ENCODE measurements at regions not wholly inside any gene's neighbourhood (a gene's known extent, or its start where the extent isn't known, plus 50 kb on each side); places are given as distances from the start of the nearest gene placed in this dataset.

DNA sequence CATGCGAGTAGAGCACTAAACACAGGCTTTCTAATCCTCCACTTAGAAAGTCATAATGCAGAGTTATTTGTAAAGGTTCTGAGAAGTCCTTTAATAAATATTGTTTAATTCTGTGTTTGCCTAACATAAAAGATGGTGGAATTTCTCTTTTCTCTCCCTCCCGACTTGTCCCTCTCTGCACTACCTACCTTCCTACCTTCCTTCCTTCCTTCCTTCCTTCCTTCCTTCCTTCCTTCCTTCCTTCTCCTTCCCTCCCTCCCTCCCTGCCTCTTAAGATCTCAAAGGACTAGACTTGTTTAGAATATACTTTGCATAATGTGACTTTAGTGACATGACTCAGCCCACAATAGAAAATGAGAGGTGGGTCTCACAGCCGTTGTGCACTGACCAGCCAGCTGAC lies 156.3 kb upstream of the TAPT1 start:
- DNase-seq (ENCODE audit: low read depth) = no peak
- no peak overlapping the region for H3K4me3 ChIP-seq (ENCODE audit: low read depth, low read length)
- TF ChIP-seq, protein P1, sequence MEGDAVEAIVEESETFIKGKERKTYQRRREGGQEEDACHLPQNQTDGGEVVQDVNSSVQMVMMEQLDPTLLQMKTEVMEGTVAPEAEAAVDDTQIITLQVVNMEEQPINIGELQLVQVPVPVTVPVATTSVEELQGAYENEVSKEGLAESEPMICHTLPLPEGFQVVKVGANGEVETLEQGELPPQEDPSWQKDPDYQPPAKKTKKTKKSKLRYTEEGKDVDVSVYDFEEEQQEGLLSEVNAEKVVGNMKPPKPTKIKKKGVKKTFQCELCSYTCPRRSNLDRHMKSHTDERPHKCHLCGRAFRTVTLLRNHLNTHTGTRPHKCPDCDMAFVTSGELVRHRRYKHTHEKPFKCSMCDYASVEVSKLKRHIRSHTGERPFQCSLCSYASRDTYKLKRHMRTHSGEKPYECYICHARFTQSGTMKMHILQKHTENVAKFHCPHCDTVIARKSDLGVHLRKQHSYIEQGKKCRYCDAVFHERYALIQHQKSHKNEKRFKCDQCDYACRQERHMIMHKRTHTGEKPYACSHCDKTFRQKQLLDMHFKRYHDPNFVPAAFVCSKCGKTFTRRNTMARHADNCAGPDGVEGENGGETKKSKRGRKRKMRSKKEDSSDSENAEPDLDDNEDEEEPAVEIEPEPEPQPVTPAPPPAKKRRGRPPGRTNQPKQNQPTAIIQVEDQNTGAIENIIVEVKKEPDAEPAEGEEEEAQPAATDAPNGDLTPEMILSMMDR (IDR thresholded peaks at IDR 0.05; ENCODE audit: insufficient read depth, low read depth, low read length, missing control alignments) = no peak

- H3K4me3 ChIP-seq (ENCODE audit: low read depth, low read length) = no peak overlapping the region
- no peak for DNase-seq (ENCODE audit: low read depth)
- TF ChIP-seq, protein P1 (IDR thresholded peaks at IDR 0.05; ENCODE audit: insufficient read depth, low read depth, low read length, missing control alignments) = no peak
Observed at GRCh38 chr4:16377887-16378286, 151.6 kb upstream of the TAPT1 start.

- TF ChIP-seq, protein P1 (IDR thresholded peaks at IDR 0.05; ENCODE audit: insufficient read depth, low read depth, low read length, missing control alignments) = no peak
Observed at GRCh38 chr4:16365036-16365569, 138.8 kb upstream of the TAPT1 start.

DNA sequence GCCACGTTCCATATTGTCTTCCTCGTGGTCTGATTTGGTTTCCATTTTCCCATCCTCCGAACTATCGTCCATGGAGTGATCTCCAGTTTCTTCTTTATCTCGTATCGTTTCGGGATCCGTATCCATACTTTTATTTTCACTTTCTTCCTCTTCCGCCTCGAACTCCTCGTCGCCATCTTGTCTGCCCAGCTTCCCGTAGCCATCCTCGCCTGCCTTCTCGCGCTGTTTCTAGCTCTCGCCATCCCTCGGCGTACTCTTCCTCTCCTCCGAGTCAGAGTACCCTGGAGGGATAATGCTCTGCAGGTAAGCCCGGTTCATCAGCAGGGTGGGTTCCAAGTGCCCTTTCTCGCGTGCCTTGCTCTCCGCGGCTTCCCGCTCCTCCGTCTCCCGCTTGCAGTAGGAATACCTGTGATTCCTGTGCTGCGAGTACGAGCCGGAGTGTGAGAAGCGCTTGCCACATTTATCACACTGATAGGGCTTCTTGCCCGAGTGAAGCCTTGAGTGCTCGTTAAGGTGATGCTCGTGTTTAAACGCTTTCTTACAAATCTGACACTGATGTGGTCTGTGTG lies 134.5 kb upstream of the TAPT1 start:
- TF ChIP-seq, protein P1 (IDR thresholded peaks at IDR 0.05; ENCODE audit: insufficient read depth, low read depth, low read length, missing control alignments) = no peak
- DNase-seq (ENCODE audit: low read depth) = no peak
- H3K4me3 ChIP-seq (ENCODE audit: low read depth, low read length) = no peak overlapping the region

More at GRCh38 chr4:16365036-16365569, 138.8 kb upstream of the TAPT1 start:
- H3K4me3 ChIP-seq (ENCODE audit: low read depth, low read length) = no peak overlapping the region
- DNase-seq (ENCODE audit: low read depth) = no peak

- H3K4me3 ChIP-seq (ENCODE audit: low read depth, low read length) = no peak overlapping the region
- TF ChIP-seq, protein P1 (IDR thresholded peaks at IDR 0.05; ENCODE audit: insufficient read depth, low read depth, low read length, missing control alignments) = no peak
- no peak for DNase-seq (ENCODE audit: low read depth)
Observed at GRCh38 chr4:16353165-16353564, 126.9 kb upstream of the TAPT1 start.

DNA sequence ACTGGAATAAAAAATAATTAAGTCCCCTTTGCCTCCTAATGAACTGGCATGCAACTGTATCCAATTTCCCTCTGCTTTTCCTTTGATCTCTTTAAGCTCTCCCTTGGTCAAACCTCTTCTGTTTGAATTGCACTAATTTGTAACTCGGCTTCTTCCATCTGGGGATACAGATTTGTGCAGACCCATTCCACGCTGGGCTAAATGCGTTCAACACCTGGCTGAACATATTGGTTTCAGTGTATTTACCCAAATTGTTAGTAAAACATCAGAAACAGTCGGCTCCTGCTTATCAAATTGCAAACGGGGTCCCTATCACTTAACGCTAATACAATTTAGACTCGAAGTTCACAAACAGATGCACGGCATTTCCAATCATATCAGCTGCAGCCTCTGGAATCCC lies 124.9 kb upstream of the TAPT1 start:
- no peak for DNase-seq (ENCODE audit: low read depth)
- no peak overlapping the region for H3K4me3 ChIP-seq (ENCODE audit: low read depth, low read length)
- TF ChIP-seq, protein P1 (IDR thresholded peaks at IDR 0.05; ENCODE audit: insufficient read depth, low read depth, low read length, missing control alignments) = no peak

- DNase-seq (ENCODE audit: low read depth) = no peak
- no peak overlapping the region for H3K4me3 ChIP-seq (ENCODE audit: low read depth, low read length)
- TF ChIP-seq, protein P1 (IDR thresholded peaks at IDR 0.05; ENCODE audit: insufficient read depth, low read depth, low read length, missing control alignments) = no peak
Observed at GRCh38 chr4:16344853-16345252, 118.6 kb upstream of the TAPT1 start.

Measured in GM12865 (cell line).